ENCODE measurements at regions not wholly inside any gene's neighbourhood (a gene's known extent, or its start where the extent isn't known, plus 50 kb on each side); places are given as distances from the start of the nearest gene placed in this dataset.

- TF ChIP-seq KLF7 (tag by site-specific recombination; IDR thresholded peaks at IDR 0.05; ENCODE audit: borderline replicate concordance) (no peak), ZBTB26 (tag by site-specific recombination; optimal IDR thresholded peaks at IDR 0.05) (no peak), ZNF704 (tag by site-specific recombination; IDR thresholded peaks at IDR 0.05) (no peak), ZNF394 (tag by site-specific recombination; IDR thresholded peaks at IDR 0.05; ENCODE audit: borderline replicate concordance) (no peak)
These were observed 691.3 kb upstream of the PCDH7 start (continued) for GRCh38 chr4:30028826-30029225.

- CTCF ChIA-PET: no interaction called here
- Histone ChIP-seq H3K9me3 (ENCODE audit: control insufficient read depth, insufficient read depth, low read depth, low read length) (no peaks in the 10 kb centered on the region), H3K36me3 (ENCODE audit: control insufficient read depth in 2 of 2, insufficient read depth in 1 of 2, low read length in 2 of 2) (no peaks in the 10 kb centered on the region), H3K4me3 (ENCODE audit: low read depth, low read length) (no peak overlapping the region), H3K4me1 (ENCODE audit: control insufficient read depth, insufficient read depth, low read length) (no peaks in the 10 kb centered on the region), H3K27ac (ENCODE audit: extremely low read depth, low read depth, low read length) (no peak overlapping the region)
- TF ChIP-seq KLF9 (tag by site-specific recombination; IDR thresholded peaks at IDR 0.05; ENCODE audit: low read depth): no peak
- TF ChIP-seq GFI1B (tag by site-specific recombination; IDR thresholded peaks at IDR 0.05): no peak
- TF ChIP-seq ZBTB1 (tag by site-specific recombination; IDR thresholded peaks at IDR 0.05): no peak
- no peak for TF ChIP-seq ZNF596 (tag by site-specific recombination; IDR thresholded peaks at IDR 0.05)
- POLR2A ChIA-PET: no interaction called here
These were observed 664.0 kb upstream of the PCDH7 start for GRCh38 chr4:30056016-30056766.

- Histone ChIP-seq H3K27ac (ENCODE audit: extremely low read depth, low read depth, low read length) (no peak overlapping the region), H3K4me1 (ENCODE audit: control insufficient read depth, insufficient read depth, low read length) (no peaks in the 10 kb centered on the region), H3K36me3 (ENCODE audit: control insufficient read depth in 2 of 2, insufficient read depth in 1 of 2, low read length in 2 of 2) (no peaks in the 10 kb centered on the region), H3K9me3 (ENCODE audit: control insufficient read depth, insufficient read depth, low read depth, low read length) (no peaks in the 10 kb centered on the region), H3K4me3 (ENCODE audit: low read depth, low read length) (no peak overlapping the region)
- POLR2A ChIA-PET: no interaction called here
- TF ChIP-seq ZNF549 (tag by site-specific recombination; IDR thresholded peaks at IDR 0.05): no peak
- no peak for TF ChIP-seq REPIN1 (tag by site-specific recombination; IDR thresholded peaks at IDR 0.05; ENCODE audit: low read depth)
- no peak for TF ChIP-seq ZBTB20 (tag by site-specific recombination; IDR thresholded peaks at IDR 0.05)
- no peak for TF ChIP-seq ZNF366 (tag by site-specific recombination; conservative IDR thresholded peaks at IDR 0.05)
- TF ChIP-seq ZSCAN16 (tag by site-specific recombination; IDR thresholded peaks at IDR 0.05): no peak
- CTCF ChIA-PET: no interaction called here
These were observed 651.9 kb upstream of the PCDH7 start for GRCh38 chr4:30068234-30068633.

- ChIA-PET POLR2A (no interaction called here), CTCF (no interaction called here)
- H3K4me1 ChIP-seq (ENCODE audit: control insufficient read depth, insufficient read depth, low read length): no peaks in the 10 kb centered on the region
- no peaks in the 10 kb centered on the region for H3K9me3 ChIP-seq (ENCODE audit: control insufficient read depth, insufficient read depth, low read depth, low read length)
- H3K4me3 ChIP-seq (ENCODE audit: low read depth, low read length): no peak overlapping the region
- TF ChIP-seq ZNF16 (tag by site-specific recombination; IDR thresholded peaks at IDR 0.05; ENCODE audit: low read depth): no peak
- TF ChIP-seq ZNF37A (tag by site-specific recombination; IDR thresholded peaks at IDR 0.05): no peak
- TF ChIP-seq YY1 (tag by site-specific recombination; IDR thresholded peaks at IDR 0.05): no peak
- no peak for TF ChIP-seq BCL6B (tag by site-specific recombination; IDR thresholded peaks at IDR 0.05)
- TF ChIP-seq YY2 (tag by site-specific recombination; IDR thresholded peaks at IDR 0.05): no peak
- TF ChIP-seq ZBTB8A (tag by site-specific recombination; IDR thresholded peaks at IDR 0.05): no peak
- no peak for TF ChIP-seq ZNF18 (tag by site-specific recombination; IDR thresholded peaks at IDR 0.05)
- TF ChIP-seq ZNF354C (tag by site-specific recombination; IDR thresholded peaks at IDR 0.05; ENCODE audit: borderline replicate concordance, low read depth): no peak
- no peak for TF ChIP-seq PBX3 (CRISPR knock-in tag; IDR thresholded peaks at IDR 0.05)
- no peak for TF ChIP-seq SETDB1 (IDR thresholded peaks at IDR 0.05; ENCODE audit: insufficient read length, low read length)
- H3K27ac ChIP-seq (ENCODE audit: extremely low read depth, low read depth, low read length): no peak overlapping the region
- no peaks in the 10 kb centered on the region for H3K36me3 ChIP-seq (ENCODE audit: control insufficient read depth in 2 of 2, insufficient read depth in 1 of 2, low read length in 2 of 2)
These were observed 647.0 kb upstream of the PCDH7 start for GRCh38 chr4:30073011-30073710.
